Astrocyte of the cerebellum (primary cell): ENCODE measurements at regions not wholly inside any gene's neighbourhood (a gene's known extent, or its start where the extent isn't known, plus 50 kb on each side); places are given as distances from the start of the nearest gene placed in this dataset.

Experiments
- DNase-seq: peaks from one replicate; pipeline ENCODE4 v3.0.0-alpha.2; 2011; ENCODE audit warnings: low read depth
- H3K4me3 ChIP-seq: 2 replicates; pipeline ENCODE4 v1.5.1; 2011; ENCODE audit warnings: mild to moderate bottlenecking, low read depth, low read length, moderate library complexity
- CTCF ChIP-seq: IDR thresholded peaks from 2 replicates; pipeline ENCODE4 v1.5.1; 2012; ENCODE audit warnings: low read length, low read depth, moderate library complexity, mild to moderate bottlenecking; ENCODE audit errors: missing control alignments
- in situ Hi-C: cut with HindIII; loops from 2 replicates; pipeline ENCODE4 v1.10.0; 2017; ENCODE audit warnings: low sequenced_read_pairs

- DNase-seq = no peak
- no peak overlapping the region for H3K4me3 ChIP-seq
- no peak for TF ChIP-seq CTCF
- in situ Hi-C loops = no loop called here
These were observed 397.7 kb downstream of the NUP35 start for GRCh38 chr2:183521911-183522310.

- no peak overlapping the region for H3K4me3 ChIP-seq
- no peak for TF ChIP-seq CTCF
- in situ Hi-C loops = no loop called here
- no peak for DNase-seq
These were observed 398.4 kb downstream of the NUP35 start for GRCh38 chr2:183522489-183523266.

GRCh38 chr2:183530333-183530901 is 406.2 kb downstream of the NUP35 start:
- no peak overlapping the region for H3K4me3 ChIP-seq
- TF ChIP-seq CTCF = no peak
- in situ Hi-C loops = no loop called here
- no peak for DNase-seq

GRCh38 chr2:183532514-183532913 is 408.3 kb downstream of the NUP35 start:
- in situ Hi-C loops = no loop called here
- H3K4me3 ChIP-seq = no peak overlapping the region
- TF ChIP-seq CTCF = no peak
- no peak for DNase-seq

- in situ Hi-C loops = no loop called here
- no peak for DNase-seq
- H3K4me3 ChIP-seq = no peak overlapping the region
- TF ChIP-seq CTCF = no peak
These were observed 408.8 kb downstream of the NUP35 start for GRCh38 chr2:183533021-183533420.

GRCh38 chr2:183536290-183536689 is 412.0 kb downstream of the NUP35 start:
- TF ChIP-seq CTCF = no peak
- in situ Hi-C loops = no loop called here

More at GRCh38 chr2:183536290-183536689, 412.0 kb downstream of the NUP35 start:
- H3K4me3 ChIP-seq = no peak overlapping the region
- DNase-seq = no peak
